ENCODE measurements at regions not wholly inside any gene's neighbourhood (a gene's known extent, or its start where the extent isn't known, plus 50 kb on each side); places are given as distances from the start of the nearest gene placed in this dataset.

DNA sequence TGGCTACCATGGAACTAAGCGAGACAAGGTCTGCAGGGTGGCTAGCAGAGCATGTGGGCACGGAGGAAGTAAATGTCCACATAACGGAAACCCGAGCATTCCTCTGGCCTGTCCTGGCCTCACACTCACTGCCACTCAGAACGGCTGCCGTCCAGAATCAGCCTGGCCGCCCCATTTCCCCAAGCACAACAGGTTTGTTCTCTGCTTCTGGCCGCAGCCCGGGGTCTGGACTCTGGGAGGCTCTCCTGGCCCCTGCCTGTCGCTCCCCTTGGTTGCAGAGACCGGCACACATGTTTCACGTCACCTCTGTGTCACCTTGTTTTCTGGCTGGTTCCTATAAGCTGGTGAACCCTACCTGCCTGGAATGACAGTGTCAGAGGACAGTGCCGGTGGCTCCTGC, 69.3 kb downstream of the GLI2 start:
- TF ChIP-seq, protein P1, sequence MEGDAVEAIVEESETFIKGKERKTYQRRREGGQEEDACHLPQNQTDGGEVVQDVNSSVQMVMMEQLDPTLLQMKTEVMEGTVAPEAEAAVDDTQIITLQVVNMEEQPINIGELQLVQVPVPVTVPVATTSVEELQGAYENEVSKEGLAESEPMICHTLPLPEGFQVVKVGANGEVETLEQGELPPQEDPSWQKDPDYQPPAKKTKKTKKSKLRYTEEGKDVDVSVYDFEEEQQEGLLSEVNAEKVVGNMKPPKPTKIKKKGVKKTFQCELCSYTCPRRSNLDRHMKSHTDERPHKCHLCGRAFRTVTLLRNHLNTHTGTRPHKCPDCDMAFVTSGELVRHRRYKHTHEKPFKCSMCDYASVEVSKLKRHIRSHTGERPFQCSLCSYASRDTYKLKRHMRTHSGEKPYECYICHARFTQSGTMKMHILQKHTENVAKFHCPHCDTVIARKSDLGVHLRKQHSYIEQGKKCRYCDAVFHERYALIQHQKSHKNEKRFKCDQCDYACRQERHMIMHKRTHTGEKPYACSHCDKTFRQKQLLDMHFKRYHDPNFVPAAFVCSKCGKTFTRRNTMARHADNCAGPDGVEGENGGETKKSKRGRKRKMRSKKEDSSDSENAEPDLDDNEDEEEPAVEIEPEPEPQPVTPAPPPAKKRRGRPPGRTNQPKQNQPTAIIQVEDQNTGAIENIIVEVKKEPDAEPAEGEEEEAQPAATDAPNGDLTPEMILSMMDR (IDR thresholded peaks at IDR 0.05) = no peak
- no peak for TF ChIP-seq EP300 (IDR thresholded peaks at IDR 0.05)
- TF ChIP-seq POLR2A (IDR thresholded peaks at IDR 0.05) = no peak

Data from ovary (tissue), 3 donors.